ENCODE measurements at regions not wholly inside any gene's neighbourhood (a gene's known extent, or its start where the extent isn't known, plus 50 kb on each side); places are given as distances from the start of the nearest gene placed in this dataset.
A peak's percentile ranks its signal among the peaks of the same experiment; 100 is the strongest.

DNA sequence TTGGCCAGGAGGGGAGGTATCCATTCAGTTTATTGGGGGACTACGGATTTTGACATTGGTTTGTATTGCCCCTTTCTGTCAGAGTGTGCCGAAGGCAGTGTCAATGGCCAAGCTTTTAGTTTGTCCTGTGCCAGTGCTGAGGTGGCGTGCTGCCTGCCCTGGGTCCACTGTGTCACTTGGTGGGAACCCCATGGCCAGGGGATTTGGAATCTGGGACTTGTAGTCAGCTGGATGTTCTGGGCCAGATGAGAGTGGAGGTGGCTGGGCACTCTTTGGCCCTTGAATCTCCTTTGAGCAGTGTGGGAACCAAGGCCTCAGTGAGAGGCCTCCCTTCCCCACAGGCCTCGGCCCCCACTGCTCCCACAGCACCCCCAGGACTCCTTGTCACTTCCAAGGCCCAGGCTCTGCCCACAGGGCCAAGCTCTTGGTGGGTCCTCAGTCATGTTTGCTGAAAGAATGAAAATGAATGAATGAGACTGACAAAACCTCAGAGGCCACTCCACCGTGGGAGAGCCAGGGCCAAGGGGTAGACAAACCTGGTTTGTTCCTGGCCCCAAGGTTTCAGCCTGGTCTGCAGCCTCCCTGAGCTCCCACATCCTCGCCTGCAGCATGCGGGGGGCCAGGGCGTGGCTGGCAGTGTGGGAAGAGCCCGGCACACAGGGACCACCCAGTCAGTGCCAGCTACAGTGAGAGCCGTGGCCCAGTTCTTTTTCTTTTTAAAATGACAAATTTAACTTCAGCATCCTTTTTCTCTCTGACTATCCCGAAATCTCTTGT lies 412.2 kb downstream of the MATN1 start:
- no peak for DNase-seq

DNA sequence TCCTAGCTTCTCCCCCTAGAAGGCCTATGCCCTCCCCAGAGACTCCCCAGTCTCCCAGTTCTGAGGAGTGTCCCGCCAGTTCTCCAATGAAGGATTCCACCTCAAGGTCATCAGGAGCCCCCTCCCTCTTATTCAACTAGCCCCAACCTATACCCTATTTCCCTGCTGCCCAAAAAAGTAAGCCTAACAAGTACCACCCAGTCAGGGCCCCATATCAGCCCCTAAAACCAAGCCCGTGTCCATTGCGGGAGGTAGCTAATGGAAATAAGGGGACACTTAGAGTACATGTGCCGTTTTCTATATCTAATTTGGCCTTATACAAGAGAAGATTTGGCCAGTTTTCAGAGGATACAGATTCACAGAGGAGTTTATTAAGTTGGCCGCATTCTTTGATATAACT lies 416.2 kb downstream of the MATN1 start:
- no peak for DNase-seq

DNA sequence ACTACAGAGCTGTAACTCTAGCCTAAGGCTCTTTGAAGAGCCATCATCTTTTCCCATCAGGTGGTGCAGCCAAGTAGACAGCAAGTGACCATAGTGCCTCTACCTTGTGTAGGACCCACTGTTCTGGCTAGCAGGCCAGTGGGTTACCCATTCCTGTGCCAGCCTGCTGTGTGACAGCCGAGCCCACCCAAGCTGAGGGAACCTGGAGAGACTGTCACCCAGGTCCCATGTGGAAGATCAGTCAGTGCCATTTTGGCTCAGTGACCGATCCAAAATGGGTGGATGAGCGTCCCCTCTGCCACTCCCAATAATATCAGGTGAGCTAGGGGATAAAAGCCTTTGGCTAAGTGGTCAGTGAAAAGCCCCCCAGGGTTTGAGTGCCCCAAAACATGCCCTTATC lies 417.9 kb downstream of the MATN1 start:
- no peak for DNase-seq

DNA sequence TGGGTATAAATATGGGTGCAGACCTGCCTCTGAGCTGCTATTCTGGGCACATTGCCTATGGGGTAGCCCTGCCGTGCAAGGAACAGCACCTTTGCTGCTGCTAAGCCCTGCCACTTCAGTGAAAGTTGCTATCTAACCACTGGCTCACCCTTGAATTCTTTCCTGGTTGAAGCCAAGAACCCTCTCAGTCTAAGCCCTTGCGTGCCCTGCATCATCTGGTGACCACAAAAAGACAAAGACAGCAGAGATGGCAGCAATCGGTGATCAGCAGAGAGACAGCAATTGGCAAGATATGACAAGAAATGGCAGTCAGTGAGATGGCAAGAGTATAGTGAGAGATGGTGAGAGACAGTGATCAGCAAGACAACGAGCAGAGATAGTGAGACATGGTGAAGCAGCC lies 418.3 kb downstream of the MATN1 start:
- no peak for DNase-seq

DNA sequence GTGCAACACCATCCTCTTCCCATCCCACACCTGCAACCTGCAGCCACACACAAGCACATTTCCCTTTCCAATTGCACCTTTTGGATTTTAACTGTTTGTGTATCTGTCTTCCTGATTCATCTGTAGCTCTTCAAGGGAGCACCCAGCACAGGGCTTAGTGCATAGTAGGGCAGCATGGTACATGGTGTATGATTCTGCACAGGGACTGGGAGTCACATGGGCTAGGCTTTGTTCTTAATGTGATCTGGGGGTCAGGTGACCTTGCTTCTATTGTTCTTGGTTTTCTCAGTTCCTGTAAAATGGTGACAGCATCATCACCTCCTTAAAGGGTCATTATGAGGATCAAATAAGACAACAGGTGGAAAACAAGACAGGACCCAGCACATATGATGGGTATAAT lies 419.3 kb downstream of the MATN1 start:
- DNase-seq: no peak

DNA sequence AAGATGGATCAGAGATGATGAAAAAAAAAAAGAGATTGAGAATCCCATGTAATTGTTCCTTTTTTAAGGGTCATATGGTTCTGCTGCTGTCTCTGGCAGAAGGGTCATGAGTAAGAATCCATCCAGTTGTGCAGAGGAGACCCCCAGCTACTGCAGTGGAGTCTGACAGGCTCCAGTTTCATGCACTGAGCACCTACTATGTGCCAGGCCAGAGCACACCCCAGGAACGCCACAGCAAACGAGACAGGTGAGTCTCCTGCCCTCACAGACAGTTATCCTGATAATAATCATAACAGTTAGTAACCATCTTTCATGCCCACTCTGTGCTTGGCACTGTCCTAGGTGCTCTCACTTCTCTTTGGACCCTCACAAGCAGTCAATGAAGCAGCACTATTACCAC lies 420.0 kb downstream of the MATN1 start:
- no peak for DNase-seq

DNA sequence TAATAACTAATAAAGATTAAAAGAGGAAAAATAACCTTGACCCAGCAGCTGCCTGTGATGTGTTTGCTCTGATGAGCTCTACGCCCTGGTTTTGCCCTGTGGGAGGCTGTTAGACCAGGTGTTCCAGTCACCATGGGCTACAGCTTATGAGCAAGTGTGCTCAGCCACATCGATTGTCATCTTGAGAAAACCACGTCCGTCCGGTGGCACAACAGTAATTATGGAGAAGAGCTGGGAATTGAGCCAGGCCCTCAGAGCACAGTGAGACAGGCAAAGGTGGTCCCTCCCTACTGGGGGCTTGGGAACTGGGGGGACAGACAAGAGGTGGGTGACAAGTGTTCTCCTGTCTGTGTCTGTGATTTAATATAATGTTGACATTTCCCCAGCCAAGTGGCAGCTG lies 420.5 kb downstream of the MATN1 start:
- no peak for DNase-seq

DNA sequence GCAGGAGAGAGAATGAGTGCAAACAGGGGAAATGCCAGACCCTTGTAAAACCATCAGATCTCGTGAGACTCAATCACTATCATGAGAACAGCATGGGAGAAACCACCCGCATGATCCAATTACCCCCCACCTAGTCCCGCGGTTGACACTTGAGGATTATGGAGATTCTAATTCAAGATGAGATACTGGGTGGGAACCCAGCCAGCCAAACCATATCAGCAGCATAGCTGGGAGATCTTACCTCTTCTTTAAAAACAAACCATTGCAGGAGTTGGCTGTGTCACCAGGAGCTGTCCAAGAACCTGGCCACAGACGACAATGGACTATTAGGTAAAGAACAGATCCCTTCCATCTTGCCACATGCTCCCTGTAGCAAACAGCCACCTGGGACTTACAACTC lies 422.7 kb downstream of the MATN1 start:
- DNase-seq: no peak

DNA sequence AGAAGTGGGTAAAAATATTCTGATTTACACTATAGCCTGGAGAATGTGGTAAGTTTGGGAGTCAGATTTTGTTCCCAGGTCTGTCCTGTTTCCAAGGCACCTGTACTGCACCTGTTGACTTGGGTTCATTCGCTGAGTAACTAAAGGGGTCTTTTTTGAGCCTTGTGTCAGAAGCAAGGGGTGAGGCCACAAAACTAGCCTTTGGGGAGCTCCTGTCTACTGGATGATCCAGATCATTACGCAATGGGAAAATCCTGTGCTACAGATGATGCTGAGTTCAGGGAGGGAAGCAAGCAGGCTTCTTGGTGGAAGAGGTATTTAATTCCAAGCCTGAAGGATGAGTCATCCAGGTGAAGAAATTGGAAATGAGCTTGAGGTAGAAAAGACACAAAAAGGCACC lies 424.0 kb downstream of the MATN1 start:
- DNase-seq: no peak

DNA sequence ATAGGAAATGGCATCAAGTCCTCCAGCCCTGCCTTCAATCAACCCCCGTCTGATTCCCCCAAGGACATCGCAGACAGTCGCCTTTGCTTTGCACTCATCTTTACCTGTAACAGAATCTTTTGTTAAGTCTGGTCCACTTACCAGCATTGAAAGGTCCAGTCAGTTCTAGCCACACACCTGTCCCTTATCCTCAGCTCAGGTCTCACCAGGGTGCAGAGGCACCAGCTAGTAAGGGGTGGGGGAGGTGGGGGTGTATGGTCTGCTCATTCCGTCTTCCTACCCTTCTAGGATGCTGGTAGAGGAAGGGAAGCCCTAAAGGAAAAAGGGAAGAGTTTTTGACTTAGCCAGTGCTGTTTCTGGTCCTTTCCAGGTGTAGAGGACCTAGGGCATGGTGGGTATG lies 427.7 kb downstream of the MATN1 start:
- no peak for DNase-seq

DNA sequence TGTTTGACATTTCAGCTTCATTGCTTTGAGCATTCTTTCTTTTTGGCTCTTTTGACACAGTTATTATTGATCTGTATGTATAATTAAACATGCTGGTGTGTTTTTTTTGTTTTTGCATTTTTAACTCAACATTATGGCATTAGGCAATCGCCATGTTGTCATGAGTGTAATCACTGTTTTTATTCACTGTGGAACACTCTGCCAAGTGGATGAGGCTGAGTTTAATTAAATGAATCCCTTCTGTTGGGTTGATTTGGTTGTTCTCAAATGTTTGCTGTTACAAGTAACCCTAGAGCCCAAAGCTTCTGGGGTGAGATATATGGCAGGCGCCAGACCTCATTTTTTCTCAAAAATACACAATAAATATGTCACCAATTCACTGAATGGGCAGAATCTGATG lies 428.1 kb downstream of the MATN1 start:
- DNase-seq: no peak

DNA sequence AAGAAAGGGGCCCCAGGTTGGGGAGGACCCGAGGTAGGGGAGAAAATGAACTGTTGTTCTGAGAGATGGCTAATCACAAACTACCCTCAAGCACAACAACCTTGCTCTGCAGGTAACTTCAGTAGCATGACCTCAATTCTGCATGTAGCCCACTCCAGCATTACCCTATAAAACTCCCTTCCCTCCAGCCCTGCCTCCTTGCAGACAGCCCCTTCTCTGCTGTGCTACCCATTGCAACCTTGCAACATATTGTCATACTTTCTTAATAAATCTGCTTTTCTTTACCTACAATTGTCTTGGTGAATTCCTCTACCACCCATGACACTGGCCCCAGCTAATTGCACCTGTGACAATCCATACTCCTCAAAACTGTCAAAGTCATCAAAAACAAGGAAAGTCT lies 428.9 kb downstream of the MATN1 start:
- no peak for DNase-seq

DNA sequence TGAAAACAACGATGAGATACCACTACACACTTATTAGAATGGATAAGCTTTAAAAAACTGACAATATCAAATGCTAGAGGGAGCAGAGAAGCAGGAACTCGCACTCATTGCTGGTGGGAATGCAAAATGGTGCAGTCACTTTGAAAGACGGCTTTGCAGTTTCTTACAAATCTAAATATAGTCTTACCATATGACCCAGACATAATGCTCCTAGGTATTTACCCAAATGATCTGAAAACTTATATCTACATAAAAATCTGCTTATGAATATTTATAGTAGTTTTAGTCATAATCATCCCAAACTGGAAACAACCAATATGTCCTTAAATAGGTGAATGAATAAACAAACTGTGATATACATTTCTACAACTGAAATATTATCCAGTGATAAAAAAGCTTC lies 430.9 kb downstream of the MATN1 start:
- no peak for DNase-seq

DNA sequence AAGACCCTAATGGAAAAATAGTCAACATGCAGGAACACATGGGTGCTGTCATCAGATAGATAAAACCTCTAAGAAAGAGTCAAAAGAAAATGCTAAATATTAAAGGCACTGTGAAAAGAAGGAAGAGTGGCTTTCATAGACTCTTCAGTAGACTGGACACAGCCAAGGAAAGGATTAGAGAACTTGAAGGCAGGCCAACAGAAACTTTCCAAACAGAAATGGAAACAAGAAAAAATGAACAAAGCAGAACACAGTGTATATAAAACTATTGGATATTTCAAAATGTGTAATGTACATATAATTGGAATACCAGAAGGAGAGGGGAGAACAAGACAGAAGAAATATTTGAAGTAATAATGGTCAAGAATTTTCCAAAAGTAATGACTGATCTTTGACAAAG lies 431.9 kb downstream of the MATN1 start:
- DNase-seq: no peak

DNA sequence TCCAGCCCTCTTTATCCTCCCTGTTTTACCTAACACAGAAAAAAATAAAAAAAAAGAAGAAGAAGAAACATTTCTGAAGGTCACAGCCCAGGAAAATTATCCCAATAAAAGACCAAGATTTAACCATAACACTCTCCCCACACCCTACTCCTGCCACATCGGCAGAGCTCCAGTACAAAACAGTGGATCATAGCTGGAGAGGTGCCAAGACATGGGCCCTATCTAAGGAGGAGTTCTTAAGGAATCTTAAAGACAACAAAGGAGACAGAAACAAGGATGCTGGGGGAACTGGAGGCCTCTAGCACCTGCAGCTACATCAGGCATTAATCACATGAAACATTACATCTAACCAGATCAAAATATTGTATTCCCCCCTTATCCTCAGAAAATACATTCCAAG lies 432.8 kb downstream of the MATN1 start:
- DNase-seq: no peak

DNA sequence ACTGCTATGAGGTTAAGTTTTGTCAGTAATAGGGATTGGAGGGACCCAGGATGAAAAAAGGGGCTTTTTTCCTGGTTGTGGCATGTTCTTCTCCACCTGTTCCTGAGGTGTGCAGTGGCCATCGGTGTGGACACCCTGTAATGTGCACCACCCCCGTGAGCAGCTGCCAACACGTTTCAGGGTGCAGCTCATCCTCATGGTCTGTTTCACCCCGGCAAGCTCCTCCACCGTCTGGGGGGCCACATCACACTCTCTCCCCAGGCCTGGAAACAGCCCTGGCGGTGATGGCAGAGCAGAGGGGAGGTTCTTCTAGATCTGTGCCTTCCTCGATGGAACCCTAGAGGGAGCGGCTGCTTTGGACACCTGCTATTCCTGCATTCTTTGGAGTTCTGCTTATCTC lies 435.4 kb downstream of the MATN1 start:
- no peak for DNase-seq

DNA sequence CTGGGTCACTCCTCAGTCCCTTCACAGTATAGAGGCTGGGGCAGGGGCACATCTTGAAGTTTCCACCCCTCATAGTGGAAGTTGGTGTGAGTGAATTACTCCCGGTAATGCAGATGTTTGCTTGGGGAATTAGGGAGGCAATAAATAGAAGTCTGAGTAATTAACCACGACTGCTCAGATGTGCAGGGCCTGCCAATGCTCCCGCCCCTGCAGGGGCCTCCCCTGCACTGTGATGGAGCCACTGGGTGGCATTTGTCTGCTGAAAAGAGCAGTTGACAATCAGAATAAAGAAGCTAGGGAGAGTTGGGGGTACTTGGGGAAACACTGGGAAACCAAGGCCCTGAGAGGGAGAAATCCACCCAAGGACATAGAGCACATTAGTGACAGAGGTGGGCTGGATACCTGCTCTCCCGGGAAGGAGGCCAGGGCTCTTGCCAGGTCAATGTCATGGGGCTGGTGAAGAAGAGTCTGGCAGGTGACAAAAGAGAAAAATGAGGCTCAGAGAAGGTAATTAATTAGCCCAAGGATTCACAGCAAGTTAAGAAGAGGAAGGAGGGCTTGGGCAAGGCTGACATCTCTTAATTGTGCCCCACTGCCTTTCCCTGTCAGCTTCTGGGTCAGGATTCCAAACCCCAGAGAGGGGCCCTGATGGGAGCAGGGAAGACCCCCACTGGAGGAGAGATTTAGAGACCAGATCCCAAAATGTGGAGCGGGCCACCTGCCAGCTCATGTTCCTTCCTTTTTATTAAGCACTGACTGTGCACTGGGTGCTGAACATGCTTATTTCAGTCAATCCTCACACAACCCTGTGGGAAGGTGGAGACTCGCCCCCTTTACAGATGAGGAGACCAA lies 436.2 kb downstream of the MATN1 start:
- no peak for DNase-seq

DNA sequence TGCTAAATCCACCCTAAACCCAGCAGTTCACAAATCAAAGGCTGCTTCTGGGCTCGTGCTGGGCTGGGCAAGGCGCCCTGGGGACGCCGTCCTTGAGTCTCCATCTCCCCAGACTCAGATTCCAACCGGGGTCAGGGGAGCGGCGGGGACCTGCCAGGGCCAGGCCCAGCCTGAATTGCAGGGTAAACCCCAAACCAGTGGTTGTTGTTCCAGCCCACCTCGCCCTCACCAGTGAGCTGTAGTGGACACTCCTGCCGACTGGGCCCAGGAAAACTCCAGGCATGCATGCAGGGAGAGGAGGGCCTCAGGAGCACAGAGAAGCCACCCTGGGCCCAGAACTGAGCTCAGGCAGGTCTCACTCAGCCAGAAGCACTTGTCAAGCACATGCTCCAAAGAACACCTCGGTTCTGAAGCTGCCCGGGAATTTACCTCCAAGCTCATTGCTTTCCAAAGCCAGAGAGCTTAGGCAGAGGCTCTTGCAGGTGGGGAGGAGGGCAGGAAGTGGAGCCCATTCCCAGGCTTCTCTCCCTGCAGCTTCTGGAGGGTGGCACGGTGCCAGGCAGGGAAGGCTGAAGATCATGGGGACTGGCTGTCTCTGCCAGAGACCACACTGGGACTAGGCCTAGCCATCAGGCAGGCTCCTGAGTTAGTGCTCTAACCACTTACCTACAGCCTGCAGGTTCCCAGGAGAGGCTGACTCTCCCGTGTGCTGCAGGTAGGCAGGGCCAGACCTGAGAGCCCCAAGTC lies 437.0 kb downstream of the MATN1 start:
- no peak for DNase-seq

DNA sequence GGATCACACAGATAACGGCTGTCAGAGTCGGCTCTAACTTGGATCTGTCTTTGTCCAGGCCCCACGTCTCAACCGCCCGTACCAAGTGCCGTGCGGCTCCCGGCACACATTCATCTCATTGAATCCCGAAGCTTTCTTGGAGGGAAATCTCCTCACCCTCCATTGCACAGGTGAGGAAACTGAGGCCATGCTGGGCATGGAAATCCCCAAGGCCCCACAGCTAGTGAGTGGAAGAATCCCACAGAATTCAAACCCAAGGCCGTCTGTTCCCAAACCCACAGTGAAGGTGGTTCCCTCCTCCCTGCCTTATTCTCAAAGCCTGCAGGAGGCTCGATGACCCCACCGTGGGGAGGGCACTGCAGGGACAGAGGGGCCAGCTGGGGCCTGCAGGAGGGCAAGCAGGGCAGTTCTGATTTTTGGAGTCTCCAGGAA lies 437.9 kb downstream of the MATN1 start:
- DNase-seq: no peak

DNA sequence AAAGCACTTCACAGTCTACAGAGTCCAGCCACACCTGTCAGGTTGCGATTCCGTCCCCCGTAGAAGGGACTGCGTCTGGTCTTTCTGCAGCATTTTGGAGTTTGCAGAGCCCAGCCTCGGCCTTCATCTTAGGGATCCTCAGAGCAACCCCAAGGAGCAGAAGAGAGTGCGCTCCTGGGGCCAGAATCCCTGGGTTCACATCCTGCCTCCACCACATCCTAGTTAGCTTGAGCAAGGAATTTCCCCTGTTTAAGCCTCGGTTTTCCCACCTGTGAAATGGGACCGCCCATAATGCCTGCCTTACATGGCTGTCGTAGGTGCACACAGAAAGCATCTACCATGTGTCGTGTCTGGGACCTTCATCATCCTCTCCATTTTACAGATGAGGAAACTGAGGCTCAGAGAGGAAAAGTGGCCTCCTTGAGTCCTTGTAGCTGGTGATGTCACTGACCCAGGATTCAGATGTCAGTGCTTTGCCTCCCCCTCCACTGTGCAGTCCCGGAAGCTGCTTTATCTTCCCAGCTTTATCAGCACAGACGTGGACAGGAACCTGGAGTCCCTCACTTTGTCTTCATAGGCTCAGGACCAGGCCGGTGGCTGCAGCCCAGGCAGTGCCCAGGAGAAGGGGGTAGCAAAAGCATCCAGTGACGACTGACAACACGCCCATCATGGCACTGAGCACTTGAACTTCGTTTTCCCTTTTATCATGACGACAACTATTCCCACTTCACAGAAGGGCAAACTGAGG lies 438.5 kb downstream of the MATN1 start:
- DNase-seq: no peak

DNA sequence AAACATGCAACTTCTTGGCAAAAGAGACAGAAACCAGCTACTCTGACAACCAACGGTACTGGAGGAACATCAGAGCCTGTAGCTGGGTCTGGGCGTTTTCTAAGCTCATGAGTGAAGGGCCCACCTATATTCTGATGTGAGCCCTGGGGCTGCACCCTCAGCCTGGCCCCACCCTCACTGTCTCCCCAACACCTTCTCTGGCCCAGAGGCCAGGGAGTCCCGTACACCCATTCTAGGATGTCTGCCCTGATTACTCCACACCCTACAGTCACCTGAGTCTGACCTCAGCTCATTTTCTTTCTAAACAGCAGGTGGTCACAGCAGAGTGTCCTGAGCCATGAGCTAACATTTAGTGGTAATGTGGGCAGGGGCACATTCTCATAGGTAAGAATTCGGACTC lies 439.2 kb downstream of the MATN1 start:
- DNase-seq: no peak

DNA sequence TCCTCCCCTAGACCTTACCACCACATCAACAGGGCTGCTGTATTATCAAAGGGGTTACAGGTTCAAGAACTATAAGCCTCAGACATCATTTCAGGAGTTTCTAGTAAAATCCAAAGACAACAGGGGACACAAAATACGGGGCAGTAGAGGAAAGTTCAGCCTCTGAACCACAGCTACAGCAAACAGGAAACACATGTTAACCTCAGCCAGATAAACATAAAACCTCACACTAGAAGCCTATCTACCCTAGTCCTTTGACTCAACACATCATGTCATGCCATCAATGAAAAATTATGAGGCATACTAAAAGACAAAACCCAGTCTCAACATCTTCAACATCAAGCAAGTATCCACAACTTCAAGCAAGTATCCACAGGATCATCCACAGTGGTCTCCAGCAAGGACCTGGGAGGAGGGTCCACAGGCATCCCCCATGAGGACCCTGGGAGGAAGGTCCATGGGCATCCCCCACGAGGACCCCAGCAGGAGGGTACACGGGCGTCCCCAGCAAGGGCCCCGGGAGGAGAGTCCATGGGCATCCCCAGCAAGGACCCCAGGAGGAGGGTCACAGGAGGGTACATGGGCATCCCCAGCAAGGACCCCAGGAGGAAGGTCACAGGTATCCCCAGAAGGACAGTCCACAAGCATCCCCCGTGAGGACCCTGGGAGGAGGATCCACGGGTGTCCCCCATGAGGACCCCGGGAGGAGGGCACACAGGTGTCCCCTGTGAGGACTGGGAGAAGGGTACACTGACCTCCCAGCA lies 440.0 kb downstream of the MATN1 start:
- DNase-seq: peak; percentile 2

All from CD4-positive, alpha-beta T cell treated with Interleukin-21 for 1 hour (primary cell).